ENCODE measurements at regions not wholly inside any gene's neighbourhood (a gene's known extent, or its start where the extent isn't known, plus 50 kb on each side); places are given as distances from the start of the nearest gene placed in this dataset.
A peak's percentile ranks its signal among the peaks of the same experiment; 100 is the strongest.

- H3K4me3 Mint-ChIP-seq (ENCODE audit: unreplicated experiment) = no peak overlapping the region
- no peak for TF ChIP-seq CTCF (IDR thresholded peaks at IDR 0.05)
- no peak overlapping the region for H3K27ac Mint-ChIP-seq (ENCODE audit: unreplicated experiment)
- H3K36me3 Mint-ChIP-seq (ENCODE audit: low read depth) = peaks cover 12% of the 10 kb centered on the region
- peaks cover 11% of the 10 kb centered on the region for H3K9me3 Mint-ChIP-seq (ENCODE audit: low read depth)
- DNase-seq (ENCODE audit: low spot score) = no peak
- H3K4me1 Mint-ChIP-seq (ENCODE audit: low read depth) = no peaks in the 10 kb centered on the region
- H3K27me3 Mint-ChIP-seq (ENCODE audit: low read depth) = no peaks in the 10 kb centered on the region
These were observed 200.3 kb downstream of the C9orf152 start for GRCh38 chr9:110007477-110008270.

GRCh38 chr9:110008663-110009062 lies 199.3 kb downstream of the C9orf152 start:
- H3K4me3 Mint-ChIP-seq (ENCODE audit: unreplicated experiment) = no peak overlapping the region
- peaks cover 8% of the 10 kb centered on the region for H3K36me3 Mint-ChIP-seq (ENCODE audit: low read depth)
- no peak for TF ChIP-seq CTCF (IDR thresholded peaks at IDR 0.05)
- H3K27me3 Mint-ChIP-seq (ENCODE audit: low read depth) = no peaks in the 10 kb centered on the region
- H3K27ac Mint-ChIP-seq (ENCODE audit: unreplicated experiment) = no peak overlapping the region
- no peak for DNase-seq (ENCODE audit: low spot score)
- H3K9me3 Mint-ChIP-seq (ENCODE audit: low read depth) = peaks cover 3% of the 10 kb centered on the region
- H3K4me1 Mint-ChIP-seq (ENCODE audit: low read depth) = no peaks in the 10 kb centered on the region

GRCh38 chr9:110011628-110012320 lies 196.2 kb downstream of the C9orf152 start:
- no peak overlapping the region for H3K4me3 Mint-ChIP-seq (ENCODE audit: unreplicated experiment)
- peaks cover 11% of the 10 kb centered on the region for H3K4me1 Mint-ChIP-seq (ENCODE audit: low read depth)
- no peak for TF ChIP-seq CTCF (IDR thresholded peaks at IDR 0.05)
- H3K9me3 Mint-ChIP-seq (ENCODE audit: low read depth) = no peaks in the 10 kb centered on the region
- DNase-seq (ENCODE audit: low spot score) = no peak
- no peaks in the 10 kb centered on the region for H3K27me3 Mint-ChIP-seq (ENCODE audit: low read depth)
- H3K27ac Mint-ChIP-seq (ENCODE audit: unreplicated experiment) = no peak overlapping the region
- peaks cover 2% of the 10 kb centered on the region for H3K36me3 Mint-ChIP-seq (ENCODE audit: low read depth)

GRCh38 chr9:110013064-110013463 lies 194.9 kb downstream of the C9orf152 start:
- no peak for TF ChIP-seq CTCF (IDR thresholded peaks at IDR 0.05)
- H3K4me1 Mint-ChIP-seq (ENCODE audit: low read depth) = peaks cover 11% of the 10 kb centered on the region
- H3K9me3 Mint-ChIP-seq (ENCODE audit: low read depth) = no peaks in the 10 kb centered on the region
- DNase-seq (ENCODE audit: low spot score) = no peak
- no peak overlapping the region for H3K27ac Mint-ChIP-seq (ENCODE audit: unreplicated experiment)
- peaks cover 4% of the 10 kb centered on the region for H3K36me3 Mint-ChIP-seq (ENCODE audit: low read depth)
- H3K4me3 Mint-ChIP-seq (ENCODE audit: unreplicated experiment) = no peak overlapping the region
- H3K27me3 Mint-ChIP-seq (ENCODE audit: low read depth) = no peaks in the 10 kb centered on the region

GRCh38 chr9:110015759-110016158 lies 192.2 kb downstream of the C9orf152 start:
- no peak overlapping the region for H3K4me3 Mint-ChIP-seq (ENCODE audit: unreplicated experiment)
- no peak for DNase-seq (ENCODE audit: low spot score)
- no peaks in the 10 kb centered on the region for H3K27me3 Mint-ChIP-seq (ENCODE audit: low read depth)
- peaks cover 4% of the 10 kb centered on the region for H3K36me3 Mint-ChIP-seq (ENCODE audit: low read depth)
- H3K27ac Mint-ChIP-seq (ENCODE audit: unreplicated experiment) = peak overlapping the region; percentile 61
- peaks cover 11% of the 10 kb centered on the region for H3K4me1 Mint-ChIP-seq (ENCODE audit: low read depth)
- no peak for TF ChIP-seq CTCF (IDR thresholded peaks at IDR 0.05)
- no peaks in the 10 kb centered on the region for H3K9me3 Mint-ChIP-seq (ENCODE audit: low read depth)
